ENCODE measurements at regions not wholly inside any gene's neighbourhood (a gene's known extent, or its start where the extent isn't known, plus 50 kb on each side); places are given as distances from the start of the nearest gene placed in this dataset.

GRCh38 chr6:164283574-164283973, 869.1 kb downstream of the QKI start:
- no peak for DNase-seq

- DNase-seq: no peak
These were observed 861.7 kb downstream of the QKI start for GRCh38 chr6:164276211-164276610.

- DNase-seq: no peak
These were observed 861.3 kb downstream of the QKI start for GRCh38 chr6:164275773-164276172.

- DNase-seq: no peak
These were observed 860.0 kb downstream of the QKI start for GRCh38 chr6:164274493-164274892.

GRCh38 chr6:164273491-164273890, 859.0 kb downstream of the QKI start:
- no peak for DNase-seq

GRCh38 chr6:164266851-164267250, 852.3 kb downstream of the QKI start:
- no peak for DNase-seq

- no peak for DNase-seq
These were observed 847.8 kb downstream of the QKI start for GRCh38 chr6:164262348-164262747.

GRCh38 chr6:164258421-164258820, 843.9 kb downstream of the QKI start:
- DNase-seq: no peak

- DNase-seq: no peak
These were observed 838.4 kb downstream of the QKI start for GRCh38 chr6:164252948-164253347.

- no peak for DNase-seq
These were observed 837.8 kb downstream of the QKI start for GRCh38 chr6:164252291-164252690.

- DNase-seq: no peak
These were observed 832.6 kb downstream of the QKI start for GRCh38 chr6:164247106-164247505.

GRCh38 chr6:164246082-164246481, 831.6 kb downstream of the QKI start:
- DNase-seq: no peak

- DNase-seq: no peak
These were observed 829.4 kb downstream of the QKI start for GRCh38 chr6:164243949-164244348.

- DNase-seq: no peak
These were observed 828.6 kb downstream of the QKI start for GRCh38 chr6:164243012-164243610.

GRCh38 chr6:164230804-164231203, 816.3 kb downstream of the QKI start:
- DNase-seq: no peak

- no peak for DNase-seq
These were observed 815.7 kb downstream of the QKI start for GRCh38 chr6:164230259-164230658.

- DNase-seq: no peak
These were observed 815.2 kb downstream of the QKI start for GRCh38 chr6:164229716-164230115.

- no peak for DNase-seq
These were observed 813.5 kb downstream of the QKI start for GRCh38 chr6:164227952-164228522.

- DNase-seq: no peak
These were observed 802.3 kb downstream of the QKI start for GRCh38 chr6:164216839-164217238.

GRCh38 chr6:164216368-164216767, 801.9 kb downstream of the QKI start:
- no peak for DNase-seq

- DNase-seq: no peak
These were observed 799.5 kb downstream of the QKI start for GRCh38 chr6:164214066-164214465.

- no peak for DNase-seq
These were observed 796.7 kb downstream of the QKI start for GRCh38 chr6:164211254-164211653.

GRCh38 chr6:164210783-164211182, 796.3 kb downstream of the QKI start:
- DNase-seq: no peak

GRCh38 chr6:164210323-164210722, 795.8 kb downstream of the QKI start:
- no peak for DNase-seq

- DNase-seq: no peak
These were observed 793.9 kb downstream of the QKI start for GRCh38 chr6:164208371-164208770.

Measured in activated CD8-positive, alpha-beta memory T cell treated with anti-CD3 and anti-CD28 coated beads for 24 hours (primary cell).